SK-N-SH treated with all-trans-retinoic acid at 6 μM for 48 hours (cell line): ENCODE measurements at regions not wholly inside any gene's neighbourhood (a gene's known extent, or its start where the extent isn't known, plus 50 kb on each side); places are given as distances from the start of the nearest gene placed in this dataset.

Source experiments
- ATAC-seq: fragments of 200-7000 bp; cut with Tn5 transposase; 3 replicates; pipeline ENCODE4 v1.9.1; 2020; ENCODE audit warnings: mild to moderate bottlenecking, moderate library complexity
- ARNTL ChIP-seq: fragments of 450-650 bp; formaldehyde crosslinking; IDR thresholded peaks from 2 replicates; pipeline ENCODE4 v1.5.0; 2020; ENCODE audit warnings: low read depth, mild to moderate bottlenecking, moderate library complexity, borderline replicate concordance
- CREB5 ChIP-seq: fragments of 250-450 bp; sonication (Bioruptor Pico); IDR thresholded peaks from 2 replicates; pipeline ENCODE4 v1.5.1; 2020; ENCODE audit warnings: low read depth, mild to moderate bottlenecking, moderate library complexity
- CSDC2 ChIP-seq: fragments of 250-450 bp; sonication (Bioruptor Pico); IDR thresholded peaks from 2 replicates; pipeline ENCODE4 v1.5.0; 2020; ENCODE audit warnings: mild to moderate bottlenecking, moderate library complexity
- CSRNP3 ChIP-seq: fragments of 250-450 bp; sonication (Bioruptor Pico); IDR thresholded peaks from 2 replicates; pipeline ENCODE4 v1.5.1; 2021; ENCODE audit warnings: mild to moderate bottlenecking, moderate library complexity
- ESRRG ChIP-seq: fragments of 250-450 bp; sonication (Bioruptor Pico); IDR thresholded peaks from 2 replicates; pipeline ENCODE4 v1.6.1; 2021; ENCODE audit warnings: mild to moderate bottlenecking
- GLIS3 ChIP-seq: fragments of 250-450 bp; sonication (Bioruptor Pico); IDR thresholded peaks from 2 replicates; pipeline ENCODE4 v1.5.0; 2020; ENCODE audit warnings: mild to moderate bottlenecking, moderate library complexity
- ISL1 ChIP-seq: fragments of 250-450 bp; sonication (Bioruptor Pico); IDR thresholded peaks from 2 replicates; pipeline ENCODE4 v2.1.2; 2022; ENCODE audit warnings: mild to moderate bottlenecking, moderate library complexity
- PATZ1 ChIP-seq: fragments of 250-450 bp; sonication (Bioruptor Pico); IDR thresholded peaks from 2 replicates; pipeline ENCODE4 v1.8.0; 2020; ENCODE audit warnings: mild to moderate bottlenecking, moderate library complexity, borderline replicate concordance
- PPARA ChIP-seq: fragments of 250-450 bp; sonication (Bioruptor Pico); IDR thresholded peaks from 2 replicates; pipeline ENCODE4 v1.5.0; 2020; ENCODE audit warnings: mild to moderate bottlenecking, borderline replicate concordance
- RARB ChIP-seq: fragments of 250-450 bp; sonication (Bioruptor Pico); IDR thresholded peaks from 2 replicates; pipeline ENCODE4 v1.8.0; 2021; ENCODE audit warnings: mild to moderate bottlenecking, moderate library complexity
- SNAI2 ChIP-seq: fragments of 250-450 bp; sonication (Bioruptor Pico); IDR thresholded peaks from 2 replicates; pipeline ENCODE4 v1.5.0; 2020; ENCODE audit warnings: mild to moderate bottlenecking, moderate library complexity
- TCF4 ChIP-seq: fragments of 250-450 bp; sonication (Bioruptor Pico); IDR thresholded peaks from 2 replicates; pipeline ENCODE4 v1.8.0; 2021; ENCODE audit warnings: mild to moderate bottlenecking, moderate library complexity, borderline replicate concordance
- TOX ChIP-seq: fragments of 250-450 bp; sonication (Bioruptor Pico); IDR thresholded peaks from 2 replicates; pipeline ENCODE4 v1.8.0; 2021; ENCODE audit warnings: mild to moderate bottlenecking, moderate library complexity, borderline replicate concordance
- TSHZ2 ChIP-seq: fragments of 250-450 bp; sonication (Bioruptor Pico); IDR thresholded peaks from 2 replicates; pipeline ENCODE4 v1.5.0; 2020; ENCODE audit warnings: mild to moderate bottlenecking, moderate library complexity
- ZC3H10 ChIP-seq: fragments of 250-450 bp; sonication (Bioruptor Pico); IDR thresholded peaks from 2 replicates; pipeline ENCODE4 v1.5.1; 2021; ENCODE audit warnings: mild to moderate bottlenecking, moderate library complexity
- ZFP3 ChIP-seq: fragments of 250-450 bp; sonication (Bioruptor Pico); IDR thresholded peaks from 2 replicates; pipeline ENCODE4 v1.5.0; 2020; ENCODE audit warnings: mild to moderate bottlenecking, moderate library complexity
- ZFP30 ChIP-seq: fragments of 450-650 bp; formaldehyde crosslinking; IDR thresholded peaks from 2 replicates; pipeline ENCODE4 v1.5.0; 2022; ENCODE audit warnings: mild to moderate bottlenecking, moderate library complexity
- ZNF565 ChIP-seq: fragments of 450-650 bp; formaldehyde crosslinking; conservative IDR thresholded peaks from 2 replicates; pipeline ENCODE4 v1.5.0; 2020; ENCODE audit warnings: low read depth, mild to moderate bottlenecking, moderate library complexity
- TF ChIP-seq, protein P1 (sequence below): fragments of 250-450 bp; sonication (Bioruptor Pico); IDR thresholded peaks from 2 replicates; pipeline ENCODE4 v1.8.0; 2021; ENCODE audit warnings: low read depth, mild to moderate bottlenecking, moderate library complexity, borderline replicate concordance

DNA sequence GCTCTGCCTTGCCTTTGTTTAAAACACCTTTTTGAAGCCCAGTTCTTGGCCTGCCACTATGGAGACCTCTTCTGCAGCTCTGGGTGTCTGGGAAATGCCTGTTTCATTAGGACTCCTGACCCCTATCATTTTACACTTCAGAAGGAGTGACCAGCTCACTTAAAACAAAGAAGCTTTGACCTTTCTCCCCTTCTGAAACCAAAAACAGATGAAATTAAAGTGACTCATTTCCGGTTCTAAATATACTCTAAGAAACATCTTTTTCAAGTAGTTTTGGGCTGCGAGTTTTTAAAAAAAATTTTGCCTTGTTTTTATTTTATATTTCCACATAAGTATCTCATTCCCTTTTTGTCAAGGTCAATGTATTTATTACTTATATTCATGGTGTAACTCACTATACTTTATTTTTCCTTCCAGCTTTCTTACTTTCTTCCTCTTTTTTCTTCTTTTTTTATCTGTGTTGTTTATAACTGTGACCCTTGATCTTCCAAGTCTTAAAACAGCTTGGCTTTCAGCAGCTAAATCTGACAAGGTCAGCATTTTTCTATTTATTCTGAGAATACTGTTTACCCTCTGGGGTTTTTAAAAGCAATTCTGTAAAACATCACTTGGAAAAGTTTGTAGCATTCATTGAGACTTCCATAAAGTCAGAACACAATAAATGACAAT is 672.9 kb downstream of the NR2F1-AS1 start:
- peak; percentile 56 for ATAC-seq
- TF ChIP-seq ISL1 (CRISPR knock-in tag) = no peak
- no peak for TF ChIP-seq CSDC2
- no peak for TF ChIP-seq ZNF565 (CRISPR knock-in tag)
- TF ChIP-seq TOX (CRISPR knock-in tag) = no peak

GRCh38 chr5:92906798-92907376 is 674.1 kb downstream of the NR2F1-AS1 start:
- ATAC-seq = no peak
- TF ChIP-seq ZC3H10 (CRISPR knock-in tag) (no peak), PATZ1 (CRISPR knock-in tag) (no peak), TOX (CRISPR knock-in tag) (0 out of 2 replicates have a peak, but pooled peaks have one; percentile 6), GLIS3 (CRISPR knock-in tag) (no peak)

- no peak for ATAC-seq
- no peak for TF ChIP-seq PPARA (CRISPR knock-in tag)
- no peak for TF ChIP-seq ISL1 (CRISPR knock-in tag)
- TF ChIP-seq RARB (CRISPR knock-in tag) = no peak
- TF ChIP-seq TCF4 = no peak
- TF ChIP-seq ARNTL (CRISPR knock-in tag) = no peak
- no peak for TF ChIP-seq CREB5 (CRISPR knock-in tag)
- TF ChIP-seq ZFP30 (CRISPR knock-in tag) = no peak
- no peak for TF ChIP-seq ZNF565 (CRISPR knock-in tag)
- TF ChIP-seq PATZ1 (CRISPR knock-in tag) = no peak
- TF ChIP-seq ESRRG = no peak
- no peak for TF ChIP-seq ZC3H10 (CRISPR knock-in tag)
- no peak for TF ChIP-seq CSDC2
- TF ChIP-seq, all 23 proteins: peak for 0
Measured at GRCh38 chr5:92904021-92904420, 677.0 kb downstream of the NR2F1-AS1 start.

DNA sequence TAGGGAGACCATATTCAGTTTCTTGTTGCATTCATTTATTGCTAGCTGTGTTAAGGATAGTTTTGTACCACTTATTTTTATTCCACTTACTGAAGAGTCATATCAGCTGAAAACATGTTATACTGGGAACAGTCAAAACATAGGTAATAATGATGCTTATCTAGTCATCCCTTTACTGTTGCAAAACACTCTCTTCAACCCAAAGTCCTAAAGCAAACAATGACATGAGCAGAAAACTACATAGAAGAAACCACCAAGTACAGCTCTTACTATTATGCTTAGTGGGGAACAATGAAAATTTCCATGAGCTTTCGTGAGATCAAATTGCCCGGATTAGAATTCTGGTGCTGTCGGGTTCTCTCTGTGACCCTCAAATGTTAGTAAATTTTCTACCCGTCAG is 681.4 kb downstream of the NR2F1-AS1 start:
- ATAC-seq = no peak

DNA sequence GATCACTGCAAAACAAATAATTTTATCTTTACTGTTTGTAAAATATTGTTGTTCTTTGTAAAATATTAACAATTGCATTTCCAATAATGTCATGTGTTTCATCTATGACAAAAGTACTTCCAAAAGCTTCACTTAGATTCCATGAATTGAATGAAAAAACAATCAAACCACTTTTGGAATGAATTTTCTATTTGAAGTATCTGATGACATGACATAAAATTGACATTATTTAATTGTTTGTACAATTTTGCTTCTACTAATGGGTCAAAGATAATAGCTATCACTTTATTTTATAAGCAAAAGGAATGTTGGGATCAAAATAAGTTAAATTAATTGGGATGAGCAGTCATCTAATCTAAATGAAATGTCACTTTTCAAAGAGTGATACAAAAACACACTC is 684.3 kb downstream of the NR2F1-AS1 start:
- no peak for ATAC-seq
- no peak for TF ChIP-seq ZC3H10 (CRISPR knock-in tag)
- TF ChIP-seq, protein P1, sequence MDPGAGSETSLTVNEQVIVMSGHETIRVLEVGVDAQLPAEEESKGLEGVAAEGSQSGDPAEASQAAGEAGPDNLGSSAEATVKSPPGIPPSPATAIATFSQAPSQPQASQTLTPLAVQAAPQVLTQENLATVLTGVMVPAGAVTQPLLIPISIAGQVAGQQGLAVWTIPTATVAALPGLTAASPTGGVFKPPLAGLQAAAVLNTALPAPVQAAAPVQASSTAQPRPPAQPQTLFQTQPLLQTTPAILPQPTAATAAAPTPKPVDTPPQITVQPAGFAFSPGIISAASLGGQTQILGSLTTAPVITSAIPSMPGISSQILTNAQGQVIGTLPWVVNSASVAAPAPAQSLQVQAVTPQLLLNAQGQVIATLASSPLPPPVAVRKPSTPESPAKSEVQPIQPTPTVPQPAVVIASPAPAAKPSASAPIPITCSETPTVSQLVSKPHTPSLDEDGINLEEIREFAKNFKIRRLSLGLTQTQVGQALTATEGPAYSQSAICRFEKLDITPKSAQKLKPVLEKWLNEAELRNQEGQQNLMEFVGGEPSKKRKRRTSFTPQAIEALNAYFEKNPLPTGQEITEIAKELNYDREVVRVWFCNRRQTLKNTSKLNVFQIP = no peak
- no peak for TF ChIP-seq TCF4
- TF ChIP-seq SNAI2 (CRISPR knock-in tag) = no peak
- TF ChIP-seq ZFP3 (CRISPR knock-in tag) = no peak
- TF ChIP-seq PATZ1 (CRISPR knock-in tag) = no peak
- TF ChIP-seq GLIS3 (CRISPR knock-in tag) = no peak
- no peak for TF ChIP-seq CSRNP3 (CRISPR knock-in tag)
- no peak for TF ChIP-seq RARB (CRISPR knock-in tag)
- no peak for TF ChIP-seq TSHZ2 (CRISPR knock-in tag)
- no peak for TF ChIP-seq ARNTL (CRISPR knock-in tag)
- TF ChIP-seq ZFP30 (CRISPR knock-in tag) = no peak
- TF ChIP-seq ZNF565 (CRISPR knock-in tag) = no peak

More for the DNA sequence above, 681.4 kb downstream of the NR2F1-AS1 start:
- no peak for TF ChIP-seq TOX (CRISPR knock-in tag)
- TF ChIP-seq, all 23 proteins: peak for 0
